ENCODE measurements at regions not wholly inside any gene's neighbourhood (a gene's known extent, or its start where the extent isn't known, plus 50 kb on each side); places are given as distances from the start of the nearest gene placed in this dataset.

DNA sequence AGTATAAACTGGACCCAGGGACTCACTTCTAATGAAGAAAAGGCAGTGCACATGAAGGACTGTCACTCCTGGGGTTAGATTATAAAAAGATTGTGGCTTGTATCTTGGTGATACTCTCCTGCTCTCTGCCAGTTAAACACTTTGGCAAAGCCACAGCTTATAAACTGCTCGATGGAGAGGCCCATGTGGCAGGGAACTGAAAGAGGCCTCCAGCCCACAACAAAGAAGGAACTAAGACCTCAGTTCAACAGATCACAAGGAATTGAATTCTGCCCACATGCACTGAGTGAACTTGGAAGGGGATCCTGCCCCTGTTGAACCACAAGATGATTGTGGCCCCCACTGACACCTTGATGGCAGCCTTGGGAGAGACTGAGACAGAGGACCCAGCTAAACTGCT, 363.8 kb downstream of the CBLN4 start:
- Histone ChIP-seq H3K9ac (ENCODE audit: control insufficient read depth, insufficient read depth, low read length) (no peak overlapping the region), H3K4me2 (ENCODE audit: control insufficient read depth, insufficient read depth) (no peak overlapping the region), H3K4me1 (ENCODE audit: control insufficient read depth, insufficient read depth, low read length) (no peaks in the 10 kb centered on the region), H3K9me3 (replicated peaks; ENCODE audit: control insufficient read depth, insufficient read depth, low read length) (no peaks in the 10 kb centered on the region; the same call in 2 of the 3 replicates), H2AFZ (ENCODE audit: control insufficient read depth, low read depth, low read length) (no peak overlapping the region), H3K27ac (ENCODE audit: control insufficient read depth, insufficient read depth) (no peak overlapping the region), H3K36me3 (ENCODE audit: control insufficient read depth in 2 of 2, insufficient read depth in 2 of 2, low read length in 1 of 2) (no peaks in the 10 kb centered on the region), H3K27me3 (replicated peaks in 1 of 2; ENCODE audit: control insufficient read depth in 2 of 2, insufficient read depth in 2 of 2, low read length in 1 of 2) (no peaks in the 10 kb centered on the region), H3K4me3 (no peak overlapping the region), H4K20me1 (ENCODE audit: control insufficient read depth, insufficient read depth) (no peaks in the 10 kb centered on the region), H3K79me2 (ENCODE audit: control insufficient read depth, insufficient read depth, low read length) (no peaks in the 10 kb centered on the region)
- no TSS peak for BruUV-seq (replicated peaks)
- ATAC-seq = no peak
- in situ Hi-C loops (cut with MboI) (no loop called here), intact Hi-C loops (cut with micrococcal nuclease; ENCODE audit: unreplicated experiment) (no loop called here)
- CTCF ChIA-PET = no interaction called here
- no peak for FAIRE-seq
- SMC1A ChIA-PET (ENCODE audit: uncharacterized antibody, unreplicated experiment) = no interaction called here
- POLR2A ChIA-PET = no interaction called here
- 0% methylated on average over 1 of the region's 1 CpG for WGBS (ENCODE audit: insufficient coverage, insufficient replicate concordance, low lambda C conversion rate, missing lambda C conversion rate)
- no peak for DNase-seq (ENCODE audit: low read depth, low spot score)
- no peak for TF ChIP-seq MTA2 (IDR thresholded peaks at IDR 0.05; ENCODE audit: low read depth)
- no peak for TF ChIP-seq FOXM1 (IDR thresholded peaks at IDR 0.05; ENCODE audit: low read depth, low read length)
- no peak for TF ChIP-seq HDAC2 (IDR thresholded peaks at IDR 0.05)
- no peak for TF ChIP-seq DPF2 (IDR thresholded peaks at IDR 0.05)
- TF ChIP-seq MTA3 (IDR thresholded peaks at IDR 0.05; ENCODE audit: borderline replicate concordance, low read length) = no peak
- RAD21 ChIA-PET (ENCODE audit: unreplicated experiment) = interaction anchor here (1.1 kb wide), 1 partner anchor 661 kb away, joined by 3 read pairs; no protein-coding TSS in a partner anchor

DNA sequence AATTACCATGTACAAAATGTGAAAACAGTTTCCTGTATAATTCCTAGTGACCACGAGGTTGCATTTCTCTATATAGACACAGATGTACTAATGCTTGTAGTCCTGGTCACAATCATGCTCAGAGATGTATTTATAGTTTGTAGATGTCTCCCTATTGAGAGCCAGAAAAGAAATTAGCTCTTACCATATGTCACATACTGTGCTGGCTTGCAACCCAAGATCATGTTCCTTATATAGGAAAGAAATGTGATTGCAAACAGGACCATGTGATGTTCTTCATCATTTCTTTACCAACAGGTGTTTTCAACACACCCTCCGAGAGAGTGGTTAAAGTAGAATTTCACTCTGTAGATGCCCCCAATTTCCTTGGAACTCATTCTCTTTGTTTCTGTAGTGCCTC, 369.4 kb downstream of the CBLN4 start:
- Histone ChIP-seq H3K9me3 (replicated peaks; ENCODE audit: control insufficient read depth, insufficient read depth, low read length) (no peaks in the 10 kb centered on the region; the same call in 2 of the 3 replicates), H3K4me2 (ENCODE audit: control insufficient read depth, insufficient read depth) (no peak overlapping the region), H3K36me3 (ENCODE audit: control insufficient read depth in 2 of 2, insufficient read depth in 2 of 2, low read length in 1 of 2) (no peaks in the 10 kb centered on the region), H2AFZ (ENCODE audit: control insufficient read depth, low read depth, low read length) (no peak overlapping the region), H3K9ac (ENCODE audit: control insufficient read depth, insufficient read depth, low read length) (no peak overlapping the region), H3K79me2 (ENCODE audit: control insufficient read depth, insufficient read depth, low read length) (no peaks in the 10 kb centered on the region), H4K20me1 (ENCODE audit: control insufficient read depth, insufficient read depth) (no peaks in the 10 kb centered on the region), H3K4me1 (ENCODE audit: control insufficient read depth, insufficient read depth, low read length) (no peaks in the 10 kb centered on the region), H3K27me3 (replicated peaks in 1 of 2; ENCODE audit: control insufficient read depth in 2 of 2, insufficient read depth in 2 of 2, low read length in 1 of 2) (no peaks in the 10 kb centered on the region), H3K27ac (ENCODE audit: control insufficient read depth, insufficient read depth) (no peak overlapping the region), H3K4me3 (no peak overlapping the region)
- no peak for FAIRE-seq
- in situ Hi-C loops (cut with MboI) (no loop called here), intact Hi-C loops (cut with micrococcal nuclease; ENCODE audit: unreplicated experiment) (no loop called here)
- ATAC-seq = no peak
- TF ChIP-seq, protein P1, sequence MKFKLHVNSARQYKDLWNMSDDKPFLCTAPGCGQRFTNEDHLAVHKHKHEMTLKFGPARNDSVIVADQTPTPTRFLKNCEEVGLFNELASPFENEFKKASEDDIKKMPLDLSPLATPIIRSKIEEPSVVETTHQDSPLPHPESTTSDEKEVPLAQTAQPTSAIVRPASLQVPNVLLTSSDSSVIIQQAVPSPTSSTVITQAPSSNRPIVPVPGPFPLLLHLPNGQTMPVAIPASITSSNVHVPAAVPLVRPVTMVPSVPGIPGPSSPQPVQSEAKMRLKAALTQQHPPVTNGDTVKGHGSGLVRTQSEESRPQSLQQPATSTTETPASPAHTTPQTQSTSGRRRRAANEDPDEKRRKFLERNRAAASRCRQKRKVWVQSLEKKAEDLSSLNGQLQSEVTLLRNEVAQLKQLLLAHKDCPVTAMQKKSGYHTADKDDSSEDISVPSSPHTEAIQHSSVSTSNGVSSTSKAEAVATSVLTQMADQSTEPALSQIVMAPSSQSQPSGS (IDR thresholded peaks at IDR 0.05; ENCODE audit: low read length) = no peak
- BruUV-seq (replicated peaks) = no TSS peak
- WGBS (ENCODE audit: insufficient coverage, insufficient replicate concordance, low lambda C conversion rate, missing lambda C conversion rate) = 25% methylated on average over 2 of the region's 2 CpGs
- ChIA-PET RAD21 (ENCODE audit: unreplicated experiment) (no interaction called here), POLR2A (no interaction called here), SMC1A (ENCODE audit: uncharacterized antibody, unreplicated experiment) (no interaction called here), CTCF (no interaction called here)
- no peak for DNase-seq (ENCODE audit: low read depth, low spot score)

Measured in GM12878 (cell line).